Pons (tissue), 1 donor: ENCODE measurements at regions not wholly inside any gene's neighbourhood (a gene's known extent, or its start where the extent isn't known, plus 50 kb on each side); places are given as distances from the start of the nearest gene placed in this dataset.
"Not testable (repeated sequence)": the region's sequence is repeated elsewhere in the genome, so short reads cannot be mapped to it uniquely, and the experiment has no call there.

ENCODE experiments used
- DNase-seq: peaks from one replicate; pipeline ENCODE4 v3.0.0-alpha.2; 2016; ENCODE audit warnings: low spot score

GRCh38 chr4:123537906-123538402, 141.4 kb downstream of the SPRY1 start:
- not testable (repeated sequence) for DNase-seq

GRCh38 chr4:123545667-123546572, 149.3 kb downstream of the SPRY1 start:
- DNase-seq, result no peak

DNA sequence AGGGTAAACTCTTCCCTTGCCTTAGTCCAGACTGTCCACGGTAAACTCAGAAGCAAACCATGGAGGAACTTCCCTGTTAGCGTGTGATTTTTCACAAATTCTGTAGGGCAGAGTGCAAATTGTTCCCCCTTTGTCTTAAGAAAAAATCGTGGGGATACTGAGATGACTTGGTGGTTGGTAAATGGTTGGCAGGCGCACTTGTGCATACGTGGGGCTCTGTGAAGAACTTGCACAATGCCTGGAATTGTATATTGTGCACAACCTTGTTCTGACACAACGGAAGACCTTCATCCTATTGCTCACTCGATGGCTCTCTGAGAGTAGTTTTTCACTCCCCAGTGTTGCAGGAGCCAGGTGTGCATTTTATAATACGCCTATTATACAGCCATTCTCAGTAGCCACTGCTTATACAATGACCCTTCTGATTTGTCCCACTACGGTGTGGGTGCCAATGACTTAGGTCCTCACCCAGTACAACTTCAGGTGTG, 150.0 kb downstream of the SPRY1 start:
- DNase-seq, result no peak

GRCh38 chr4:123547216-123548165, 150.9 kb downstream of the SPRY1 start:
- DNase-seq, result no peak

DNA sequence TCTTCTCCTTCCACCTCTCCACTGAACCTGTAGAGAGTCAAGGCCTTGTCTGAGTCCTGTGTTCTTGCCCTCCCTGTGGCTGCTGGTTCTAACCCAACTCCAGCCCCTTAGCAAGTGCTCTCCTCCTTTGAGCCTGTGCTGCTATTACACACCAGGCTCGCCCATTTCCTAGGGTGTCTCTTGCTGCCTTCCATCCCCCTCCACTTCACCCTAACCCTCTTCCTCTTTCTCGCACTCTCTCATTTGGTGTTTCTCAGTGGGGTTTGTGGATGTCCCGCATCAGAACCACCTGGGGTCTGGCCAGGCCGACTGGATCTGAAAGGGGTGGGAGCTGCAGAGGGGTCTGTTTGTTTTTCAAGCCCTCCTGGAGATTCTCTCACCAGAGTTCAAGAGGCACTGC, 156.7 kb downstream of the SPRY1 start:
- DNase-seq, result no peak

DNA sequence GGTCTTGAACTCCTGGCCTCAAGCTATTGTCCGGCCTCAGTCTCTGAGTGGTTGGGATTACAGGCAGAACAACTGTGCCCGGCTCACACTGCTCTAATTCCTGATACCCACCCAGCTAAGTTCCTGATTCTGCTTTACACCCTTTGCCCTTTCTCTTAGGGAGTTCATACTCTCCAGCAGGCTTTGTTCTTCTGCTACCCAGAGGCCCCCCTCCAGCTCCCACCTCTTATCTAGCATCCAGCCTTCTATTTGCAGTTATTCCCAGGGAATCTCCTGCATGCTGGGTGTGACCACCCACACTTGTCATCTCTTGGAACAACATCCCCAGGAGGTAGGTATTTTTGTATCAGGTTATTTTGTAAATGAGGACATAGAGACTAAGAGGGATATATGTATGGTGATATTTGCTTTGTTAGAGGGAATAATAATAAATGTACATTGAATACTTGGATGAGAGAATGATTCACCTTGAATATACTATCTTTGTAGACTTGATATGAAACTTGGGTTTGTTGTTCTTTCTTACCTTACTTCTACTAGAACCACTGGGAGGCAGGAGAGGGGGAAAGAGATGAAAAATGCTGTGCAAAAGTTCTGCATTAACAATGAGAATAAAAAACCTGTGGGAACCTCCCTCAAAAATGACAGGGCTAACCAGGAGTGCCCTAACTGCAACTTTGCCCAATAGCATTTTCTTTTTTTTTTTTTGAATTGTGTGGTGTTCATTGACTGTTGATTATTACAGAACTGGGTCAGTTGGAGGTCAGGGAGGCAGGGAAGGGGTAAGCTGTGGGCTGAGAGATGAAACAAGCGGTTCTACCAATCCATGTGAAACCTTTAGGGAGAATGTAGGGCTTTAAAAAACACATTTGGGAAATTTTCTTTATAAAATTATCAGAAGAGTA, 157.4 kb downstream of the SPRY1 start:
- DNase-seq, result no peak

DNA sequence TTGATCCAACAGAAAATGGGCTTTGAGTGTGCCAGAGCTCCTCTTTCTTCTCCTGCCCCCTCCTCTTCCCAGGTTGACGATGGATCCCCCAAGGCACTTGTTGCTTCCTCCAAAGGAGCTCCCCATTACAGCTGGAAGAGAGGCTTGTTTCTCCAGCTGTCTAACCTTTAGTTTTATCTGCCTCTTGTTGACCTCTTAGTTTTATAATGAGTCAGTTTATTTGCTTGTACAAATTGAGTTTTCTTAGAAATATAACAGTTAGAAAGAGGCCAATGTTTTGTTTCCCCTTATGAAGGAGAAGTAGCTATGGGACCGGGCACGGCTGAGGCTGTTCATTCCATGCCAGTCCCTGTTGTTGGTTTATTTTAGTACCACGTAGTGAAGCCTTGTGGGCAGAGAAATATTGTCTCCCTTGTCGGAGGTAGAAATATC, 158.2 kb downstream of the SPRY1 start:
- DNase-seq, result peak; percentile 29

GRCh38 chr4:123555233-123555806, 158.7 kb downstream of the SPRY1 start:
- peak; percentile 59 for DNase-seq

DNA sequence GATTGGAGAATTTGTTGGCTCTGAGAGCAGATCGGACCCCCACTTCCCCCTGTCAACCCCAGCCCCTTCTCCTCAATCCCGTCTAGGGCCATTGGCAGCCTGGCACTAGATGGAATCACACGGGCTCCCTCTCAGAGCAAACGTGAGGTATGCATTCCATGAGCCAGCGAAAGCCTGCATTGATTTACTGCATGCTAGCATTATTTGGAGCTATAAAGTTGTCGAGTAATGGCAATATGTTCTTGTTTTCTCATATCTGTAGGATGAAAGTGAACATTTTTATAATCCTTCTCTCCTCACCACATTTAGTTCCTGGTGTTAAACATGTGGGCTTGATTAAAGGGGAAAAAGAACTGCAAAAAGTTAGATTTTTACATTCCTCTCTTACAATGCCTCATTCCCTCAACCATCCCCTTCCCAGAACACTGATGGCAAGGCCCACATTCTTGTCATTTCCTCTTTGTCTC, 159.2 kb downstream of the SPRY1 start:
- DNase-seq, result no peak

- DNase-seq, result no peak
Observed at GRCh38 chr4:123556526-123556925, 159.9 kb downstream of the SPRY1 start.

- no peak for DNase-seq
Observed at GRCh38 chr4:123557857-123558536, 161.4 kb downstream of the SPRY1 start.

DNA sequence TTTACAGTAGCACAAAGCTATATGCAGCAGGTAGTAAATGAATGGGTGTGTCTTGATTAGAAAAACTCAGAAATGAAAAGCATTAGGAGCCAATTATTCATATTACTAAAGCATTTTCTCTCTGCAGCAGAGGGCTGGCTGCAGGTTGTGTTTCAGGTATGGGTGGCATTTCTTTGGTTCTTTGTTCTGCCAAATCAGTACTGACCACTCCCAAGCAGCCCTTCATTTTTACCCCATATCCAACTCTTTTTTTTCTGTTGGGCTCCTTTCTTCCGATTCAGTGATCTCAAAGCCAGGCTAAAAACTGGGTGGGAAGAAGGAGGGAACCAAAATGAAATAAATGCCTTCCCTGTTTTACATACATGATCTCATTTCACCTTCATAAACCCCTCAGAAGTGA, 162.3 kb downstream of the SPRY1 start:
- DNase-seq, result no peak

DNA sequence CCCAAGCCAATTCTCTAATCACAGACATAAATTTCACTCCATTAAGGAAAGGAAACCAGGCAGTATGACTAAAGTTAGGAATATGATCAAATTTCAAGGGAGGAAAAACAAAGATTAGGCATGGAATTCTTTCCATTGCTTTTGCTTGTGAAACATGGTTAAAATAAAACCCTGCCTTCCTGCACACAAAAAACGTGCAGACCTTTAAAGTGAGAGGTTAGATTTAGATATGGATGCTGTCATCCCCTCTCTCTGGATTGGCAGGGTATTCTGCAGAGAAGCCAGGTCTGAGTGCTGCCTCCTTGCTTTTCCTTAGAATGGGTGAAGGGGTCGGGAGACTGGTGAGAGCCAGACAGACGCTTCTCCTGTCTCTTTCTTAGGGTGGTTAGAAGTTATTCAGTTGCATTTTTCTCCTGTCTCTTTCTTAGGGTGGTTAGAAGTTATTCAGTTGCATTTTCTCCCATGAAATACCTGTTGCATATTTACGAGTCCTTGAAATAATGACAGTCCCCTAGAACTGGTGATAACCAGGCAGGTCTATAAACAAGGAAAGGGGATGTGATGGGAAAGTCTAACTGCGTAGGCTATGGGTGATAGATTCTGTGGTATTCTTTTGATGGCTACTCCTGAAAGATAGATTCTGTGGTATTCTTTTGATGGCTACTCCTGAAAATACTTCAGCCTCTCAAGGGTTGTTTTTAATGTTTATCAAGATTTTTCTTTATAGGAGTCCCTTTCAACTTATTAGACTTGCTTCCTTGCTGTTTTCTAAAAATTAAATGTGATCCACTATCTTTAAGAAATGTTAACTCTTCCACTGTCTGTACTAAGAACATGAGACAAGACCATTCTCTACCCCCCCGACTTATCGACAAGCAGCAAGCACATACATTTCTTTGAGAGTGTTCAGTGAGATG, 163.6 kb downstream of the SPRY1 start:
- no peak for DNase-seq

GRCh38 chr4:123561525-123561924, 164.9 kb downstream of the SPRY1 start:
- no peak for DNase-seq

GRCh38 chr4:123562994-123563750, 166.6 kb downstream of the SPRY1 start:
- no peak for DNase-seq

DNA sequence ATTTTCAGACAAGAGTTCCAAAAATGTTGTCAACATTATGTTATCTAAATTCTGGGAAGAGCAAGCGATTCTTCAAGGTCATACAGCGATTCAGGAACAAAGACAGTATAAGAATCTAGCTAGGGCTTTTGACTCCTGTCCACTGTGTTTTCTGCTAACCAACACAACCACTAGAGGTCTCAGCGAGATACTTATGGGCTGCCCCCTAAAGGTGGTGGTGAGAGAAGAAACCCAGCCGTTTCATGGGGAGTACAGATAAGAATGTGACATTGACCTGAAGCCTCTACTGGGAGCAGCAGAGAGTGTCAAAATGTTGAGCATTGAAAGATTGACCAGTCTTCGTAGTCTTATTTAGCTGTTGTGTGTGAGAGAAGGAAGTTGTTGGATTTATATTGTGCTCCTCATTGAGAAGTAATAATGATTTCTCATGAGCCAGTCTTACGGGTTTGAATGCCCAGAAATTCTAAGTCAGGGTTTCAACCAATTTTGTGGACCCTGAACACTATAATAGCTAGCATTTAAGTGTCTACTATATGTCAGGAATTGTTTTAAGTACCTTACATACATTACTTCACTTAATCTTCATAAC, 168.3 kb downstream of the SPRY1 start:
- DNase-seq, result peak; percentile 86

GRCh38 chr4:123568936-123569335, 172.3 kb downstream of the SPRY1 start:
- DNase-seq, result no peak

GRCh38 chr4:123569541-123569940, 172.9 kb downstream of the SPRY1 start:
- DNase-seq, result no peak
